SH-SY5Y (cell line): ENCODE measurements at regions not wholly inside any gene's neighbourhood (a gene's known extent, or its start where the extent isn't known, plus 50 kb on each side); places are given as distances from the start of the nearest gene placed in this dataset.

Source experiments
- GATA2 ChIP-seq: IDR thresholded peaks from 2 replicates; pipeline ENCODE4 v1.6.1; 2011; ENCODE audit warnings: mild to moderate bottlenecking, low read depth, low read length
- GATA3 ChIP-seq: IDR thresholded peaks from 2 replicates; pipeline ENCODE4 v1.6.1; 2011; ENCODE audit warnings: low read depth, mild to moderate bottlenecking, low read length, moderate library complexity

GRCh38 chr4:8774071-8774470, 97.6 kb downstream of the HMX1 start:
- no peak for TF ChIP-seq GATA3
- no peak for TF ChIP-seq GATA2
